ENCODE measurements at regions not wholly inside any gene's neighbourhood (a gene's known extent, or its start where the extent isn't known, plus 50 kb on each side); places are given as distances from the start of the nearest gene placed in this dataset.
"Not testable (repeated sequence)": the region's sequence is repeated elsewhere in the genome, so short reads cannot be mapped to it uniquely, and the experiment has no call there.

DNA sequence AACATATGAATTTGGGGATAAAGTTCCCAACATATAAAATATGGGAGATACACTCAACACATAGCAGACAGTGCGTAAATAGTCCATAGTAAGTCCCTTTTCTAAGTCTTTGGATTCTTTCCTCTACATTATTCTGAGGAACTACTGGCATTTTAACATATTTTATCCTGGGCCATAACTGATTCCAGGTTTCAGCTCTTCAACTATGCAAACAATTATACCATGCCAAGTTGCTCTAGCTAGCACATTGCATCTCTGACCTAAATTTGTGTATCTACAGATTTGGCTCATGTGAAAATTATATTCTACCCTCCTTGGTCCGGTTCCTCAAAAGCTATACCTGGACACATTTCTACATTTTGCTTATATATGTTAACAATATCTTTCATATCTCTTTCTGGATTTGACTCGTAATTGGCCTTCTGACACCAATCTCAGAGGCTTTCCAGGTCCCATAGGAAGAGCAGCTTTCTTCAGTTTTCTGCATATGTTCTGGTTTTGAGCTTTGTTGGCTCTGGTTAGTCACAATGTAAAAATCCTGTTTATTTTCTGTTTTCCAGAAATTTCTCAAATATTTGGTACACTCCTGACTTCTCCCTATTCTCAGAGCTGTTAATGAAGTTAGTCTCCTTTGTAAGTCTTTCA is 305.4 kb downstream of the BMP4 start:
- H3K4me3 Mint-ChIP-seq: no peak overlapping the region
- no peaks in the 10 kb centered on the region for H3K4me1 Mint-ChIP-seq
- no peak overlapping the region for H3K27ac Mint-ChIP-seq
- DNase-seq: no peak
- no peaks in the 10 kb centered on the region for H3K36me3 Mint-ChIP-seq
- peaks cover 6% of the 10 kb centered on the region for H3K27me3 Mint-ChIP-seq
- H3K9me3 Mint-ChIP-seq: peaks cover 7% of the 10 kb centered on the region

DNA sequence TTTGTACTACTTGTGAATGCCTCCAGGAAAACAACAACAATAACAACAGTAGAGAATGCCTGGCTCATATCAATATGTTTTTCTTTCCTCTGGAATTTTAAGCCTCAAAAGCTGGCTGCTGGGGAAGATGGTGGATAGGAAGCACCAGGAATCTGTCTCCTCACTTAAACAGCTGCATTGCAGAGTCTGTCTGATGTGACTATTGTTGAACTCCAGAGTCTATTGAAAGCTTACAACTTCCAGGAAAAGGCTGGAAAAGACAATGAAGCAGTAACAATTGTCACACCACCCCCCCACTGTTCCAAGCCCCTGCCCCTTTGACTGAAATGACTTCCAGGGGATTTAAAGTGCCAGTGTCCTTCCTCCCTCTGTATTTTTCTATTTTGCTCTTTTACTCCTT is 309.7 kb downstream of the BMP4 start:
- no peak for DNase-seq
- H3K27me3 Mint-ChIP-seq: peaks cover 4% of the 10 kb centered on the region
- H3K27ac Mint-ChIP-seq: no peak overlapping the region
- no peak overlapping the region for H3K4me3 Mint-ChIP-seq
- H3K36me3 Mint-ChIP-seq: no peaks in the 10 kb centered on the region
- no peaks in the 10 kb centered on the region for H3K4me1 Mint-ChIP-seq
- H3K9me3 Mint-ChIP-seq: peaks cover 9% of the 10 kb centered on the region

DNA sequence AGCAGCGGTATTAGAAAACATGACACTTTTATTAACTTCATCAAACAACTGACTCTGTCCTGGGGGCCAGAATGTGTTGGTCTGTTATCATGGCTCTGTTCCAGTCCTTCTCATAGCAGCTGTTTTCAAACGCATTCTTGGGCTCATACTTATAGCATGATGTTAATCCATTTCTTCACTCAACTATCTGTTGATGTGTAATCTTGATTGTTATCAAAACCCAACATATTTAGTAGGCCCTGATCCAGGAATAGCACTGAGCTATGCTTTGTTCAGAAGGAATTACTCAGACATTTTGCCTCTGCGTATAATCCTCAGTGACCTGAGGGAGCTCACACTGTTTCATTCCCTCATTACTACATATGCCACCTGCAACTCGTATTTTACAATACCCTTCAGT is 315.9 kb downstream of the BMP4 start:
- DNase-seq: no peak
- Mint-ChIP-seq H3K27ac (no peak overlapping the region), H3K4me1 (no peaks in the 10 kb centered on the region), H3K4me3 (no peak overlapping the region), H3K9me3 (peaks cover 11% of the 10 kb centered on the region), H3K36me3 (no peaks in the 10 kb centered on the region), H3K27me3 (peaks cover 4% of the 10 kb centered on the region)

DNA sequence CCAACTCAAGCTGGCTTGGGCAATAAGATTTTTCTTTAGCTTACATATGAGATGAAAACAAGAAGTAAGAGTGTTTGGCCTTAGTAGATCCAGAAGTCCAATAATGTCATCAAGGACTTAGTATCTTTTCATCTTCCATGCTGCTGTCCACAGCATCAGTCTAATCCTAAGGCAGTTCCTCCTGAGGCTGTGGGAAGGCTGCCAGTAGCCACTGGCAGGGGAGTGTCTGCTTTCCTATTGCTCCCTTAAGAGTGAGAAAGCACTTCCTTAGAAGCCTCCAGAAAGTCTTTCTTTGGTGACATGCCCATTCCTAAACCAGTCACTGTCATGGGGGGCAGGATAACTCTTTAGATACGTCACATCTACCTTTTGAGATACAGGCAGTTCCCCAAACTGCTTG is 317.7 kb downstream of the BMP4 start:
- no peak overlapping the region for H3K4me3 Mint-ChIP-seq
- H3K36me3 Mint-ChIP-seq: no peaks in the 10 kb centered on the region
- DNase-seq: no peak
- no peak overlapping the region for H3K27ac Mint-ChIP-seq
- peaks cover 6% of the 10 kb centered on the region for H3K9me3 Mint-ChIP-seq
- no peaks in the 10 kb centered on the region for H3K4me1 Mint-ChIP-seq
- H3K27me3 Mint-ChIP-seq: no peaks in the 10 kb centered on the region

DNA sequence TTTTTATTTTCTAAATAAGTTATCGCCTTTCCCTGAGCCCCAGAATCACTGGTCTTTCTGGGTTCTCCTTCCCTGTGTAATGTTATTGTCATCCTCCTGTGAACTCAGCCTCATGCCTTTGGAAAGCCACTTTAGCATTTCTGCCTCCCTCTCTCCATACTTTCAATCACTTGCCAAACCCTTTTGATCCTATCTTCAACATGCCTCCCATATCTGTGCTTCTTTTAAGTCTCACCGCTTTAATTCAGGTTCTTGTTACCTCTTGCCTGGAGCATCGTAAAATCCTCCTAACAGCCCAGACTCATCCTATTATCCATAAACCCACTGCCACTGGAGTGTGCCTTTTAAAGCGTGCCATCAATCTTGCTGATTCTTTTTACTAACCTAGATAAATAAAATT is 321.8 kb downstream of the BMP4 start:
- Mint-ChIP-seq H3K9me3 (peaks cover 3% of the 10 kb centered on the region), H3K4me1 (no peaks in the 10 kb centered on the region), H3K4me3 (no peak overlapping the region)

DNA sequence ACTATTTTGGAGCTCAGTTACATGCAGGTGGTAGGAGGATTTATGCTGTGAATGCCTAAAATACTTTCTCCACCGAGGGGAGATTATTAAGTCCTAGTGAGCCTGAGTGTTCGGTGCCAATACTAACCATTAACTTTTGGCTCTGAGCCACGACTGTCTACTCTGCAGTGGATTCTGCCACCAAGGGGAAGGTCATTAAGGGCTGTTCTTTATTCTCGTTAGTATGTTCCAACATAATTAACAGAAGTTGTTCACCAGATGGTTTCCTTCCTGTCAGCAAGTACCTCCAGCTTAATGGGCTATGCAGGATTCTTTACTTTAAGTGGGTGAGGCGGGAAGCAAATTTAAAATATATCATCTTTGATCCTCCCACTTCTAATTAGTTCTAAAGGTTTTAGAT is 326.3 kb downstream of the BMP4 start:
- no peak overlapping the region for H3K4me3 Mint-ChIP-seq
- H3K27ac Mint-ChIP-seq: no peak overlapping the region
- H3K36me3 Mint-ChIP-seq: no peaks in the 10 kb centered on the region
- peaks cover 2% of the 10 kb centered on the region for H3K9me3 Mint-ChIP-seq
- peaks cover 8% of the 10 kb centered on the region for H3K27me3 Mint-ChIP-seq
- no peak for DNase-seq
- no peaks in the 10 kb centered on the region for H3K4me1 Mint-ChIP-seq

More for the DNA sequence above, 321.8 kb downstream of the BMP4 start:
- H3K27me3 Mint-ChIP-seq: no peaks in the 10 kb centered on the region
- H3K27ac Mint-ChIP-seq: no peak overlapping the region
- H3K36me3 Mint-ChIP-seq: no peaks in the 10 kb centered on the region
- no peak for DNase-seq

DNA sequence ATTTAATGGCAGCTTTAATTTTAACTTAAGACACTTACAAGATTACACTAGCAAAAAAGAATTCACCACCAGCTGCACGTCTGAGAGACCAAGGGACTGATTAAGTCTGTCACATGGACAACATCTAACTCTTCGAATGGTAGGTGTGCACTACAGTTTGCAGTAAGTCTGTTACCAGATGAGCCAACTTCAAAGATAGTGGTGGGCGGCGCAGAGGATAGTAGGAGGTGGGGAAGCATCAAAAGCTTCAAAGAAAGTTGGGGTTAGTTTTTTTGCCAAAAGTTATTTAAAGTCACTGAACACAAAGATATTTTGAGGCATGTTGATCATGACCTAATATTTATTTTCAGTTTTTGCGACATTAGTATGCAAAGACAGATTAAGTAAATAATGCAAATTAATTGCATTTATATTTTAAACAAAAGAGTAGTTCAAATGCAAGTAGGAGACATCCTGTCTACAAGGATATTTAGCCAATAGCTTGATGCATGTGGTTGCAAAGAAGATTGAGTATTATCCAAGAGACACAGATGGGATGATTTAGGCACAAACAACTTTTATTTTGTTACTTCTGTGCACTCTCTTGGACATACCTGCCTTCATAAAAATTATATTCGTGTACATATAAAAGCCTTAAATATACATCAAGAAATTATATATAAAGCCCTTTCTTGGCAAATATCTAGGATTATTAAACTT is 327.7 kb downstream of the BMP4 start:
- H3K4me3 Mint-ChIP-seq: no peak overlapping the region
- peaks cover 9% of the 10 kb centered on the region for H3K27me3 Mint-ChIP-seq
- no peaks in the 10 kb centered on the region for H3K4me1 Mint-ChIP-seq
- DNase-seq: no peak
- H3K9me3 Mint-ChIP-seq: peaks cover 2% of the 10 kb centered on the region
- no peak overlapping the region for H3K27ac Mint-ChIP-seq
- H3K36me3 Mint-ChIP-seq: no peaks in the 10 kb centered on the region

DNA sequence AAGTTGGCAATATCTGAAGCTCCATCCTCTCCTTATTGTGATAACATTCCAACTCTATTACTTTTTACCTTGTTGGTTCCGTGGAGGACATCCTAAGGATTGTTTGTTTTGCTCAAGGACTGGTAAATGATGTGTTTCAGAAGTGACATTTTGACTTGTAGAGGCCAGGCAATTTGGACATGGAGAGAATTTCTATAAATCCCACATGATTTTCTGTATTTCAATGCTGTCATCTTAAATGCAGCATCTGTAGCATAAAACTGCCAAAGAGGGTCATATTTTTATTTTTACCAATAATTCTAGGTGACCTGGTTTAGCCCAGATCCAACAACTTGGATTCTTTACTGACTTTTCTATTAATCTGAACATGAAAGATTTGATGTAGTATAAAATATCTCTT is 328.4 kb downstream of the BMP4 start:
- no peak overlapping the region for H3K27ac Mint-ChIP-seq
- no peak overlapping the region for H3K4me3 Mint-ChIP-seq
- peaks cover 2% of the 10 kb centered on the region for H3K9me3 Mint-ChIP-seq
- DNase-seq: no peak
- no peaks in the 10 kb centered on the region for H3K4me1 Mint-ChIP-seq
- peaks cover 9% of the 10 kb centered on the region for H3K27me3 Mint-ChIP-seq
- no peaks in the 10 kb centered on the region for H3K36me3 Mint-ChIP-seq

DNA sequence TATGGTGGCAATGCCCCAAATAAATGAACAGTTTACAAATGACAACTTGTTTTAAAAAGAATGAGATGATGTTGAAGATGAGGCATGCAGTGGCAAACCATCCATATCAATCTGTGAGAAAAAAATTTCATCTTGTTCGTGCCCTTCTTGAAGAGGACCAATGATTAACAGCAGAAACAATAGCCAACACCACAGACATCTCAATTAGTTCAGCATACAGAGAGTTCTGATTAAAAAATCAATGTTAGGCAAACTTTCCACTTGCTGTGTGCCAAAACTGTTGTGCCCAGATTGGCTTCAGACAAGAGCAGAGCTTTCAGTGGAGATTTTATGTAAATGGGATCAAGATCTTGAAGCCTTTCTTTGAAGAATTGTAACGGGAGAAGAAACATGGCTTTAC is 329.9 kb downstream of the BMP4 start:
- Mint-ChIP-seq H3K9me3 (peaks cover 2% of the 10 kb centered on the region), H3K36me3 (no peaks in the 10 kb centered on the region), H3K4me3 (no peak overlapping the region), H3K4me1 (no peaks in the 10 kb centered on the region), H3K27me3 (peaks cover 9% of the 10 kb centered on the region), H3K27ac (no peak overlapping the region)
- no peak for DNase-seq

DNA sequence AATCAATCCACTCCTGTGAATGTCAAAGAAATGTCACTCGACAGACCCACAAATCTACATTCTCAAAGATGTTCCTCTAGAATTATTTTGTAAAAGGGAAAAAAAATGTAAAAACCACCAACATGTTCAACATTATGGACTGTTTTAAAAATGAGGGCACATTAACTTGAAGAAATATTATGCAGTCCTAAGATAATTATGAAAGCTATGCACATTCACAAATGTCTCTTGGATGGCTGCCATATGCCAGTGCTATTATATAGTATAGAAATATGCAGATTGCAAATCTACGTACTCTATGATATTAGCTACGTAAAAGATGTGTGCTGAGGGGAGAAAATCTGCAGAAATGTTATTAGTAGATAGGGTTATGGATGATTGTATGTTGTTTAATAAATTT is 334.2 kb downstream of the BMP4 start:
- H3K27ac Mint-ChIP-seq: no peak overlapping the region
- H3K36me3 Mint-ChIP-seq: no peaks in the 10 kb centered on the region
- no peaks in the 10 kb centered on the region for H3K4me1 Mint-ChIP-seq
- DNase-seq: no peak
- H3K9me3 Mint-ChIP-seq: no peaks in the 10 kb centered on the region
- H3K27me3 Mint-ChIP-seq: peaks cover 6% of the 10 kb centered on the region
- no peak overlapping the region for H3K4me3 Mint-ChIP-seq

DNA sequence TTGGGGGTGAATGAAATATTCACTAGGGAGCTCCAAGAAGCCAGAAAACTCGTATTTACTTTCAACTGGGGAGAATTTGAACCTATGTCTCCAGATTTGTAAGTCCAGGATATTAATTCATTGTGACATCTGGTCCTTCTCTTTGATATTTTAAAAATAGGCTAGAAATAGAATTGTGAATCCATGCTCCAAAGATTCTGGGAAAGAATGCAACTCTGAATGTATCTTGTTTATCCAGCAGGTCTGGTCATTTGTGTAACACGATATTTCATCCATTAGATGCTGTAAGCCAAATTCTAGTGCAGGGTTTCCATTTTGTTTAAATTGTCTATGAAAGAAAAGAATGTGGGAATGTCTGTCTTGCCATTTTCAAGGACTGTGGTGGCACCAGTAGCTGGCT is 334.7 kb downstream of the BMP4 start:
- Mint-ChIP-seq H3K27ac (no peak overlapping the region), H3K4me3 (no peak overlapping the region), H3K27me3 (peaks cover 6% of the 10 kb centered on the region), H3K36me3 (no peaks in the 10 kb centered on the region), H3K9me3 (no peaks in the 10 kb centered on the region), H3K4me1 (no peaks in the 10 kb centered on the region)
- no peak for DNase-seq

DNA sequence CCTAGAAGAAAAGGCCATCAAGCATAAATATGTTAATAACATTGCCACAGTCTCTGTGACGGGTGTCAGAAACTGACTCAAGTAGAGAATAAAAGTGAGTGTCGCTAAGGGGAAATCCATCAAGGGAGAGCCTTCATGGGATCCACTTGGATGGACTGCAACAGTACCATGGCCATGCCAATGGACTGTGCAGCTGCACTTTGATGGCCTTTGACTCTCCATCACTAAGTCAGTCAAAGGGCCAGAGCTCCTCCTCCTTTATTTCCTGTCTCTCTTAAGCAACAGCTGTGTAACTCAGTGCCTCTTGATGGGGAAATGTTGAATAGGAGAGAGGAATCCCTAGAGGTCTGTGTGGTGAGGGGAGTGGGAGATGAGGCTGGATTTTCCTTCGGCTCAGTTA is 335.2 kb downstream of the BMP4 start:
- H3K4me3 Mint-ChIP-seq: no peak overlapping the region
- no peak overlapping the region for H3K27ac Mint-ChIP-seq
- no peak for DNase-seq
- H3K9me3 Mint-ChIP-seq: no peaks in the 10 kb centered on the region
- H3K27me3 Mint-ChIP-seq: peaks cover 6% of the 10 kb centered on the region
- H3K36me3 Mint-ChIP-seq: no peaks in the 10 kb centered on the region
- H3K4me1 Mint-ChIP-seq: no peaks in the 10 kb centered on the region

DNA sequence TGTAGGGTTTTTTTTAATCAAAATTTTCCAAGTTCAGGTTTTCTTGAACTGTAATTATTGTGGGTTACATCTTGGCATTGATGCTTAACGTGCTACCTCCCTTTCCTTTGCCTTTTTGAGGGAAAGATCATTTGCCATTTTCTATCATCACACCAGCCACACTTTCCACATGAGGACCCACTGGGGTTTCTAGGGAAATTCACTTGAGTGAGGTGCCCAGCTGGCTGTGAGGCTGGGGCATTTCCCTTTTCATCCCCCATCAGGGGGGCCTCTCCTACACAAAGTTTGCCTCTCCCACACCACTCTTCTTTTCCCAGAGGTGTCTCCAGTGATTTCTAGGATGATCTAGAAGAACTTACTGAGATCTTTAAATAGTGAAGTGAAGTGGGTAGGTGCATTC is 335.7 kb downstream of the BMP4 start:
- no peaks in the 10 kb centered on the region for H3K9me3 Mint-ChIP-seq
- no peak overlapping the region for H3K4me3 Mint-ChIP-seq
- DNase-seq: no peak
- H3K4me1 Mint-ChIP-seq: no peaks in the 10 kb centered on the region
- no peak overlapping the region for H3K27ac Mint-ChIP-seq
- H3K27me3 Mint-ChIP-seq: peaks cover 9% of the 10 kb centered on the region
- H3K36me3 Mint-ChIP-seq: no peaks in the 10 kb centered on the region

DNA sequence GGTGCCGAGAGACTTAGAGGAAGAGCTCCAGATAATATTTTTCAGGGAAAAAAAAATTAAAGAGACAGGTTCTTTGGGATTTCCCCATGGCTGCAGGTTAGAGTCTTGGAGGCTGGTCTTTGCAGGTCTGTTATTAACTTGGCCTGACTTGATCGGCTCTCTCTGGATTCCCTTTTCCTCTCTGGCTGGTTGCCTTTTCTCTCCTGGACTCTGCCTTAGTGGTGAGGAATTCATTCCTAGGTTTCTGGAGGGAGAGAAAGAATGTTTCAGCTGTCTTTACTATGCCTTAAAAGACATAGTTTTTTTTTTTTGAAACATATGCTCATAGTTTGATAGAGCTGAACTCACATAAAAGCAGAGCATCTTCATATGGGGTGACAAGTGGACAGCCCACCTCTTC is 336.3 kb downstream of the BMP4 start:
- Mint-ChIP-seq H3K4me3 (no peak overlapping the region), H3K4me1 (no peaks in the 10 kb centered on the region), H3K27me3 (peaks cover 6% of the 10 kb centered on the region), H3K36me3 (no peaks in the 10 kb centered on the region), H3K27ac (no peak overlapping the region), H3K9me3 (no peaks in the 10 kb centered on the region)
- no peak for DNase-seq

DNA sequence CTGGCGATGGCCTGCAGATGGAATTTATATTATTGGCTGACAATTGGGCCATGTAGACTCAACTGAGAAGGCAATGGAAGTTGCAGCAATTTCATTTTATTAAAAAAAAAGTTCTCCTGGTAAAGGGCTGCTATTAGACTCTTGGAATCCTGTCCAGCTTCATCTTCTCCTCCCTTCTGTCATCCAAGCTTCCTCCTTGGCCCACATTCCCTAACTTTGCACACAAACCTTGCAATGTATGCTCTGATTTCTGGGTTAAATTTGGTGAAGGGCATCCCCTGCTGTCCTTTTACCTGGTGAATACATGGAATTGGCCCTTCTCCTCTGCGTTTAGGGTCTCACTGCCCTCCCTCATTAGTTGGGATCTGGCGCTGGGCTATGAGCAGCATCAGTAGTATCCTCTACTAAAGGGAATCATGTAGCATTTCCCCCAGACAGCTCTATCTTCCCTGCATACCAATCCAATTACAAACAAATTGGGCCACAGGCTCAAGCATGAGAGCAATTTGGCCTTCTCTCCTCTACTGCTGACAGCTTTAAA is 336.9 kb downstream of the BMP4 start:
- H3K36me3 Mint-ChIP-seq: no peaks in the 10 kb centered on the region

DNA sequence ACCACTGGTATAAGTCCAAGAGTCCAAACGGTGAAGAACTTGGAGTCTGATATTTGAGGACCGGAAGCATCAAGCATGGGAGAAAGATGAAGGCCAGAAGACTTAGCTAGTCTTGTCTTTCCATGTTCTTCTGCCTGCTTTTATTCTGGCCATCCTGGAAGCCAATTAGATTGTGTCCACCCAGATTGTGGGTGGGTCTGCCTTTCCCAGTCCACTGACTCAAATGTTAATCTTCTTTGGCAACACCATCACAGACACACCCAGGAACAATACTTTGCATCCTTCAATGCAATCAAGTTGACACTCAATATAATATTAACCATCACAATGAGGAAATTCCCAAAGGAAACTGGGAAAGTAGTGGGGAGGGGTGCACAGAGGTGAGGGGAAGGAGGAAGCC is 340.1 kb downstream of the BMP4 start:
- H3K27ac Mint-ChIP-seq, H3K4me1 Mint-ChIP-seq, H3K27me3 Mint-ChIP-seq, DNase-seq, H3K4me3 Mint-ChIP-seq, H3K36me3 Mint-ChIP-seq, H3K9me3 Mint-ChIP-seq: not testable (repeated sequence)

More for the DNA sequence above, 336.9 kb downstream of the BMP4 start:
- Mint-ChIP-seq H3K27me3 (peaks cover 5% of the 10 kb centered on the region), H3K9me3 (no peaks in the 10 kb centered on the region), H3K4me1 (no peaks in the 10 kb centered on the region), H3K27ac (no peak overlapping the region), H3K4me3 (no peak overlapping the region)
- DNase-seq: no peak

Data from activated naive CD8-positive, alpha-beta T cell treated with anti-CD3 and anti-CD28 coated beads for 36 hours (primary cell).